Karpas-422 (cell line): ENCODE measurements at regions not wholly inside any gene's neighbourhood (a gene's known extent, or its start where the extent isn't known, plus 50 kb on each side); places are given as distances from the start of the nearest gene placed in this dataset.

Source experiments
- DNase-seq: peaks from one replicate; pipeline ENCODE4 v3.0.0-alpha.2; 2015
- H2AFZ ChIP-seq: fragments of 200-600 bp; sonication (generic); 2 replicates; pipeline ENCODE4 v1.6.1; 2014; ENCODE audit warnings: antibody characterized with exemption, low read length, mixed read lengths
- H3K27ac ChIP-seq: fragments of 200-600 bp; sonication (generic); 2 replicates; pipeline ENCODE4 v1.5.1; 2014; ENCODE audit warnings: mild to moderate bottlenecking, low read length, moderate library complexity
- H3K27me3 ChIP-seq: fragments of 200-600 bp; sonication (generic); 2 replicates; pipeline ENCODE4 v1.6.1; 2014; ENCODE audit warnings: low read length, mixed read lengths
- H3K36me3 ChIP-seq: fragments of 200-600 bp; sonication (generic); 2 replicates; pipeline ENCODE4 v1.6.1; 2014; ENCODE audit warnings: low read length, mixed read lengths; ENCODE audit not compliant: insufficient read depth
- H3K4me1 ChIP-seq: fragments of 200-600 bp; sonication (generic); 2 replicates; pipeline ENCODE4 v1.6.1; 2014; ENCODE audit warnings: mild to moderate bottlenecking, low read length, mixed read lengths
- H3K4me2 ChIP-seq: fragments of 200-600 bp; sonication (generic); 2 replicates; pipeline ENCODE4 v1.6.1; 2014; ENCODE audit warnings: low read length, low read depth, mild to moderate bottlenecking; ENCODE audit not compliant: poor library complexity, severe bottlenecking
- H3K4me3 ChIP-seq: fragments of 200-600 bp; sonication (generic); 2 replicates; pipeline ENCODE4 v1.5.1; 2014; ENCODE audit warnings: mild to moderate bottlenecking, antibody characterized with exemption, low read length, mixed read lengths
- H3K79me2 ChIP-seq: fragments of 200-600 bp; sonication (generic); 2 replicates; pipeline ENCODE4 v1.6.1; 2014; ENCODE audit warnings: mild to moderate bottlenecking, low read length, mixed read lengths
- H3K9ac ChIP-seq: fragments of 200-600 bp; sonication (generic); 2 replicates; pipeline ENCODE4 v1.6.0; 2014; ENCODE audit warnings: low read length
- H3K9me2 ChIP-seq: fragments of 200-600 bp; sonication (generic), shearing (Covaris generic); replicated peaks from 2 replicates; pipeline ENCODE4 v1.6.0; 2014; ENCODE audit warnings: mild to moderate bottlenecking, low read length, moderate library complexity; ENCODE audit not compliant: insufficient read depth
- H3K9me3 ChIP-seq: fragments of 300-700, 200-600 bp; sonication (generic); 2 replicates; pipeline ENCODE4 v1.6.1; 2014; ENCODE audit warnings: low read length, mixed read lengths
- H4K20me1 ChIP-seq: fragments of 200-600 bp; sonication (generic); 2 replicates; pipeline ENCODE4 v1.6.1; 2014; ENCODE audit warnings: mild to moderate bottlenecking, antibody characterized with exemption, low read length, low read depth; ENCODE audit not compliant: insufficient read depth

DNA sequence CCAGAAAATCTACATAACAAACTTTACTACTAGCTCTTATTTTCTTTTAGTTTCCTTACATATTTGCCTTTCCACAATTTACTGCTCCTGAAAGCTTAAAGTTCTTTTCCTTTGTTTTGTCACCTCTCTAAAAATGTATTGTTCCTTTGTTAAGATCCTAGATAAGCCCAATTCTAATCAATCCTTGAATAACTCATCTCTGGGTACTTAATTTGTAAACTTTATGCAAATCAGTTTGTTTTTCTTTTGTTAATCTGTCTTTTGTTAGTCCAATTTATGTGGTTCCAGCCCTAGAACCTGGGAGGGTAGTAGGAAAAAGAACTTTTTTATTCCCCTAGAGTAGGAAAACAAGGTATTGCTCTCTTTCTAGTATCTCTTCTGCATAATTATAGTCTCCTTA is 444.7 kb downstream of the PCDH10 start:
- no peak overlapping the region for H2AFZ ChIP-seq
- H3K9me3 ChIP-seq: no peaks in the 10 kb centered on the region
- no peak overlapping the region for H3K4me2 ChIP-seq
- no peaks in the 10 kb centered on the region for H3K36me3 ChIP-seq
- no peaks in the 10 kb centered on the region for H3K27me3 ChIP-seq
- no peak overlapping the region for H3K4me3 ChIP-seq
- no peaks in the 10 kb centered on the region; the same call in 1 of the 2 replicates for H3K9me2 ChIP-seq
- no peak for DNase-seq
- H3K27ac ChIP-seq: no peak overlapping the region
- H4K20me1 ChIP-seq: no peaks in the 10 kb centered on the region
- H3K79me2 ChIP-seq: no peaks in the 10 kb centered on the region
- no peak overlapping the region for H3K9ac ChIP-seq
- H3K4me1 ChIP-seq: no peaks in the 10 kb centered on the region

DNA sequence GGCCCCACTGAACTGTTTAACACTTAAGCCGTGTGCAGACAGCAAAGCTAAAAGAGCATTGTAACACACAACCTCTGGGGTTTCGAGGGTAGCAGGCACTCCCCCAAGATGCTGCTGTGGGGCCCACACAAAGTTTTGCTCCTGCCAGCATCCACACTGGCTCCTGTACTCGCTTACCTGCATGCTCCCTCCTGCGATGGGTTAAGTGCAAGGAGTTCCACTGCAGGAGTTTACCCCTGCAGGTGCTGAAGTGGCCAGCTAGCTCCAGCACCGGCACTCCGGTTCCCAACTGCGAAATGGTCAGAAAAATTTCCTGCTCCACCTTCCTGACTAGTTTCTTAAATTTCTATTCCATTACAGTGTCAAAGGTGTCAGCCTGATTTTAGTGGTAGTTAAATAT is 443.5 kb downstream of the PCDH10 start:
- no peak overlapping the region for H2AFZ ChIP-seq
- no peaks in the 10 kb centered on the region for H3K27me3 ChIP-seq
- no peaks in the 10 kb centered on the region; the same call in 1 of the 2 replicates for H3K9me2 ChIP-seq
- H3K9me3 ChIP-seq: no peaks in the 10 kb centered on the region
- no peak overlapping the region for H3K4me2 ChIP-seq
- no peaks in the 10 kb centered on the region for H3K36me3 ChIP-seq
- no peak overlapping the region for H3K4me3 ChIP-seq
- no peaks in the 10 kb centered on the region for H3K79me2 ChIP-seq
- H3K9ac ChIP-seq: no peak overlapping the region
- H3K27ac ChIP-seq: no peak overlapping the region
- no peaks in the 10 kb centered on the region for H4K20me1 ChIP-seq
- H3K4me1 ChIP-seq: no peaks in the 10 kb centered on the region
- DNase-seq: no peak

DNA sequence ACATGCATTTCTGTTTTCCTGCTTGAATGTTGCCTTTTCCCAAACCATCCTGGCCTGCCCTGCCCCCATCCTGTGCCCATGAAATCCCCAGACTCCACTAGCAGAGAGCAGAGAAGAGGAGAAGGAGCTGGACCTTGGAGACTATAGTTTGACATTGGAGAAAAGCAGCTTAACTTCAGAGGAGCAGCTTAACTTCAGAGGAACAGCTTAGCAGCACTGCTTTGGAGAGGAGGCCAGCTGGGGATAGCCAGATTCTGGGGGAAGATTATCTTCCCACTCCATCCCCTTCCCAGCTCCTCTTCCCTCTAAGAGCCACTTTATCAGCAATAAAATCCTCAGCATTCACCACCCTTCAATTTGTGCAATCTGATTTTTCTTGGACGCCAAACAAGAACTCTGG is 443.0 kb downstream of the PCDH10 start:
- Histone ChIP-seq H3K36me3 (no peaks in the 10 kb centered on the region), H3K79me2 (no peaks in the 10 kb centered on the region), H3K9me3 (no peaks in the 10 kb centered on the region), H2AFZ (no peak overlapping the region), H4K20me1 (no peaks in the 10 kb centered on the region), H3K9ac (no peak overlapping the region), H3K27ac (no peak overlapping the region), H3K4me1 (no peaks in the 10 kb centered on the region), H3K27me3 (no peaks in the 10 kb centered on the region), H3K9me2 (no peaks in the 10 kb centered on the region; the same call in 1 of the 2 replicates), H3K4me2 (no peak overlapping the region), H3K4me3 (no peak overlapping the region)
- no peak for DNase-seq

DNA sequence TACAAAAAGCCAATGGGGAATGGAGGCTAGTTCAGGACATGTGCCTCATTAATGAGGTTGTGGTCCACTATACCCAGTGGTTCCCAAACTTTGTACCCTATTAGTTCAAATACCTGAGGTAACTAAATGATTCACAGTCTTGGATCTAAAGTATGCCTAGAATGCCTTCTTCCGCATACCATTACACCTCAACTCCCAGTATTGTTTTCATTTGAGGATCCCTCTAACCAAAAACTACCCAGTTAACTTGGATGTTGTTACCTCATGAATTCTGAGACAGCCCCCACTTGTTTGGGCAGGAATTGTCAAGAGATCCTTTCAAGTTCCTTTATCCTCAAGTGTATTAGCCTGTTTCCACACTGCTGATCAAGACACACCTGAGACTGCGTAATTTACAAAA is 439.2 kb downstream of the PCDH10 start:
- H4K20me1 ChIP-seq: no peaks in the 10 kb centered on the region

DNA sequence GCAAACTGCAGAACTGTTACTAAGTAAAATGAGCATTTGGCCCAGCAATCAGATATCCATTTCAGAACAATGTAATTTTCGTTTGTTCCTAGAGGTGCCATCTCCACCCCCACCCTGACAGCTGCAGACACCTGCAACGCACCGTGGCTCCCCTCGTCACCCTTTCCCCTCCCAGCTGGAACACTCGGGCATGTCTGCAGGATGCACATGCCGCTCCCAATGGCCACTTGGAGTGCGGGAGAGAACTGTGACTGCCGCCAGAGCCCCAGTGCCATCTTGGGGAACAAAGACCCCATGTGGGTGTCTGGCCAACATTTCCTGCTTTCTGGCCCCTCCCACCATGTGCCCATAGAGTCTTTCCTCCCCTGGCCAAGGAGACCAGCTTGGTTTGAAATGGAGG is 436.2 kb downstream of the PCDH10 start:
- no peak overlapping the region for H3K4me3 ChIP-seq
- H3K27me3 ChIP-seq: no peaks in the 10 kb centered on the region
- H3K9ac ChIP-seq: no peak overlapping the region
- H3K4me1 ChIP-seq: no peaks in the 10 kb centered on the region
- H3K9me2 ChIP-seq: no peaks in the 10 kb centered on the region
- no peak overlapping the region for H3K4me2 ChIP-seq
- H3K79me2 ChIP-seq: no peaks in the 10 kb centered on the region
- H3K9me3 ChIP-seq: no peaks in the 10 kb centered on the region
- no peak overlapping the region for H2AFZ ChIP-seq
- no peaks in the 10 kb centered on the region for H3K36me3 ChIP-seq
- no peak for DNase-seq
- H4K20me1 ChIP-seq: no peaks in the 10 kb centered on the region
- no peak overlapping the region for H3K27ac ChIP-seq

More for the DNA sequence above, 439.2 kb downstream of the PCDH10 start:
- Histone ChIP-seq H3K27ac (no peak overlapping the region), H3K9me3 (no peaks in the 10 kb centered on the region), H3K9ac (no peak overlapping the region), H3K36me3 (no peaks in the 10 kb centered on the region), H3K79me2 (no peaks in the 10 kb centered on the region), H3K4me2 (no peak overlapping the region), H3K27me3 (no peaks in the 10 kb centered on the region), H3K4me1 (no peaks in the 10 kb centered on the region), H3K4me3 (no peak overlapping the region), H2AFZ (no peak overlapping the region), H3K9me2 (no peaks in the 10 kb centered on the region)
- DNase-seq: no peak

DNA sequence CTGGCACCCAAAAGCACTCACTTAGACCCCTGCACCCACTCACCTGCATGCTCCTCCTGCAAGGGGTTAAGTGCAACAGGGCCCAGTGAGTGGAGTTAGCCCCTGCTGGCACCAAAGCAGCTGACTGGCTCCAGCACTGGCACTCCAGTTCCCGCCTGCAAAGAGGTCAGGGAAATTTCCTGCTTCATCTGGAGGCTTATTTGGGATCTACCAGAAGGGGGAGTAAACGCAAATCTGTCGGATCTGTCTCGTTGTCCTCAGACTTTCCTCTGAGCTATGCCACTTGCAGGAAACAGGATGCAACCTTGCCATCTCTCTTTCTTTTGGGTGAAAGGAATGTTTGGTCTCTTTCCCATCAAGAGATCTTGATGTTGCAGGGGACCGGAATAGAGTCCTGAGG is 435.6 kb downstream of the PCDH10 start:
- Histone ChIP-seq H3K27ac (no peak overlapping the region), H2AFZ (no peak overlapping the region), H3K27me3 (no peaks in the 10 kb centered on the region), H3K4me2 (no peak overlapping the region), H3K9me3 (no peaks in the 10 kb centered on the region), H3K79me2 (no peaks in the 10 kb centered on the region), H4K20me1 (no peaks in the 10 kb centered on the region), H3K4me1 (no peaks in the 10 kb centered on the region), H3K4me3 (no peak overlapping the region), H3K36me3 (no peaks in the 10 kb centered on the region), H3K9me2 (no peaks in the 10 kb centered on the region), H3K9ac (no peak overlapping the region)
- DNase-seq: no peak

DNA sequence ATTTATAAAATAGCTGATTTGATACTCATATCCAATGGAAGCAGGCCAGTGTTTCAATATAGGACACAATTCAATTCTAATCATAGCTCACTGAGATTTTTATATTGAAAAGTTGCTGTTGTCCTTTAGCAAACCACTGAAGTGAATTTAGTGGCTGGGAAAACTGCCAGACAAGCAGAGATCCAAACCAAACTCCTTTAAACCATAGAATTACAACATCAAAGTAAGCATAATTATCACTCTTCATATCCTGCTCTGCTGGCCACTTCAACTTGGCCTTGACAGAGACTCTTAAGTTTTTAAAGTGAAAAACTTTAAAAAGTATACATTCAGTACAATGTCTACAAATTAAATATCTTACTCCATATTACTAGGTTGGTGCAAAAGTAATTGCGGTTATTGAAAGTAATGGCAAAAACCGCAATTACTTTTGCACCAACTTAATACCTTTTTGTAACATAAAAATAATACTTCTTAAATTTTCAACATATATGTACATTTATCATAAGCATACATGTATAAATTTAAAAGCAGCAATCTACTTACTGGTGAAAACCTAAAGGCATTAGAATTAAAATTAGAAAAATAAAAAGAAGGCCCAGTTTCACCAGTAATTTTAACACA is 433.0 kb downstream of the PCDH10 start:
- no peak overlapping the region for H3K4me2 ChIP-seq
- no peaks in the 10 kb centered on the region for H3K4me1 ChIP-seq
- DNase-seq: no peak

DNA sequence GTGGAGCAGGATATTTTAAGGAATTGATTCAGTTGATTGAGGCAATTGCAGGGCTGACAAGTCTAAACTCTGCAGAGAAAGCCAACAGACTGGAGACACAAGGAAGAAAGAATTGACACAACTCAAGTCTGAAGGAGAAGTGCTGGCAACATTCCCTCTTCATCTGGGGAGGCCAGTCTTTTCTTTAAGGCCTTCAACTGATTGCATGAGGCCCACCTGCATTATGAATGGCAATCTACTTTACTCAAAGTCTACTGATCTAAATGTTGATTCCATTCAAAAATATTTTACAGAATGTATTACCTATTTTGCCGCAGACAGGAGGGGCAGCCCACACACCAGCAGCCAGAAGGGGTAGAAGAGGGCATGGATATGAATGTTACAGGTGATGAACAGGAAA is 425.2 kb downstream of the PCDH10 start:
- Histone ChIP-seq H3K4me1 (no peaks in the 10 kb centered on the region), H3K4me2 (no peak overlapping the region), H3K27me3 (no peaks in the 10 kb centered on the region), H3K79me2 (no peaks in the 10 kb centered on the region), H3K9ac (no peak overlapping the region), H3K27ac (no peak overlapping the region), H2AFZ (no peak overlapping the region), H4K20me1 (no peaks in the 10 kb centered on the region), H3K4me3 (no peak overlapping the region), H3K9me2 (no peaks in the 10 kb centered on the region), H3K9me3 (no peaks in the 10 kb centered on the region), H3K36me3 (no peaks in the 10 kb centered on the region)
- no peak for DNase-seq

More for the DNA sequence above, 433.0 kb downstream of the PCDH10 start:
- no peaks in the 10 kb centered on the region for H3K9me2 ChIP-seq
- no peak overlapping the region for H3K4me3 ChIP-seq
- no peaks in the 10 kb centered on the region for H3K79me2 ChIP-seq
- H3K9ac ChIP-seq: no peak overlapping the region
- H3K27ac ChIP-seq: no peak overlapping the region
- H3K36me3 ChIP-seq: no peaks in the 10 kb centered on the region
- H4K20me1 ChIP-seq: no peaks in the 10 kb centered on the region
- H3K27me3 ChIP-seq: no peaks in the 10 kb centered on the region
- no peaks in the 10 kb centered on the region for H3K9me3 ChIP-seq
- H2AFZ ChIP-seq: no peak overlapping the region
